ENCODE measurements at regions not wholly inside any gene's neighbourhood (a gene's known extent, or its start where the extent isn't known, plus 50 kb on each side); places are given as distances from the start of the nearest gene placed in this dataset.

GRCh38 chr11:119905162-119905561 is 176.2 kb upstream of the NECTIN1 start (continued):
- no peak for TF ChIP-seq ZNF570 (CRISPR knock-in tag; IDR thresholded peaks at IDR 0.05; ENCODE audit: borderline replicate concordance)
- TF ChIP-seq ZNF816 (CRISPR knock-in tag; IDR thresholded peaks at IDR 0.05; ENCODE audit: borderline replicate concordance) = no peak
- no peak for TF ChIP-seq EHMT2 (IDR thresholded peaks at IDR 0.05; ENCODE audit: borderline replicate concordance, low read depth, low read length)
- no peak for TF ChIP-seq HOXD1 (CRISPR knock-in tag; IDR thresholded peaks at IDR 0.05)
- no peak for TF ChIP-seq HDAC2 (CRISPR knock-in tag; IDR thresholded peaks at IDR 0.05)
- TF ChIP-seq SNAPC4 (CRISPR knock-in tag; IDR thresholded peaks at IDR 0.05) = no peak
- TF ChIP-seq ELF3 (CRISPR knock-in tag; IDR thresholded peaks at IDR 0.05) = no peak
- TF ChIP-seq SP2 (CRISPR knock-in tag; IDR thresholded peaks at IDR 0.05) = no peak
- TF ChIP-seq NFYC (CRISPR knock-in tag; IDR thresholded peaks at IDR 0.05) = no peak

- no peak for DNase-seq (ENCODE audit: low spot score)
- Histone ChIP-seq H3K4me1 (ENCODE audit: insufficient read depth, low read length) (peaks cover 11% of the 10 kb centered on the region), H3K4me2 (ENCODE audit: low read depth, low read length) (no peak overlapping the region), H3K4me3 (replicated peaks in 1 of 3; ENCODE audit: insufficient read depth in 1 of 3, low read depth in 2 of 3, low read length in 3 of 3) (no peak overlapping the region), H4K20me1 (ENCODE audit: insufficient read depth, low read length) (no peaks in the 10 kb centered on the region), H3K36me3 (replicated peaks in 1 of 2; ENCODE audit: control insufficient read depth in 1 of 2, insufficient read depth in 2 of 2, low read length in 2 of 2) (no peaks in the 10 kb centered on the region), H2AFZ (ENCODE audit: low read length) (no peak overlapping the region), H3K79me2 (ENCODE audit: insufficient read depth, low read length) (no peaks in the 10 kb centered on the region), H3K9me3 (ENCODE audit: low read length) (no peaks in the 10 kb centered on the region), H3K27me3 (ENCODE audit: control insufficient read depth in 1 of 2, insufficient read depth in 2 of 2, low read length in 2 of 2) (peaks cover 4 to 22% of the 10 kb centered on the region in 2 experiments; a peak in 3 of 5 replicates), H3K9ac (ENCODE audit: insufficient read depth, low read depth, low read length) (no peak overlapping the region), H3K27ac (ENCODE audit: extremely low read length, insufficient read depth, low read length) (no peak overlapping the region)
- in situ Hi-C loops (cut with HindIII; ENCODE audit: extremely low pct_ligation_motif_present, low pct_unique_long_range_greater_than_20kb) (no loop called here), intact Hi-C loops (cut with micrococcal nuclease; ENCODE audit: unreplicated experiment) (no loop called here)
- WGBS (ENCODE audit: low lambda C conversion rate) = 58% methylated on average over 4 of the region's 4 CpGs
- BruUV-seq (replicated peaks) = no TSS peak
- ChIA-PET CTCF (ENCODE audit: low intra/inter-chr PET ratio, low total read pairs) (no interaction called here), POLR2A (no interaction called here)
- FAIRE-seq = no peak
- ATAC-seq = no peak
- TF ChIP-seq SMARCE1 (IDR thresholded peaks at IDR 0.05; ENCODE audit: borderline replicate concordance) (no peak), SCMH1 (CRISPR knock-in tag; IDR thresholded peaks at IDR 0.05; ENCODE audit: borderline replicate concordance) (no peak), ZNF180 (CRISPR knock-in tag; IDR thresholded peaks at IDR 0.05; ENCODE audit: borderline replicate concordance, low read depth) (no peak), ZNF776 (CRISPR knock-in tag; IDR thresholded peaks at IDR 0.05) (no peak), NCOA5 (CRISPR knock-in tag; IDR thresholded peaks at IDR 0.05) (no peak), ARID2 (CRISPR knock-in tag; IDR thresholded peaks at IDR 0.05; ENCODE audit: borderline replicate concordance) (no peak), SAFB2 (CRISPR knock-in tag; IDR thresholded peaks at IDR 0.05; ENCODE audit: borderline replicate concordance, low read depth) (no peak), BRD4 (CRISPR knock-in tag; IDR thresholded peaks at IDR 0.05) (no peak), ZNF737 (CRISPR knock-in tag; IDR thresholded peaks at IDR 0.05; ENCODE audit: borderline replicate concordance) (no peak)
- TF ChIP-seq, protein P1, sequence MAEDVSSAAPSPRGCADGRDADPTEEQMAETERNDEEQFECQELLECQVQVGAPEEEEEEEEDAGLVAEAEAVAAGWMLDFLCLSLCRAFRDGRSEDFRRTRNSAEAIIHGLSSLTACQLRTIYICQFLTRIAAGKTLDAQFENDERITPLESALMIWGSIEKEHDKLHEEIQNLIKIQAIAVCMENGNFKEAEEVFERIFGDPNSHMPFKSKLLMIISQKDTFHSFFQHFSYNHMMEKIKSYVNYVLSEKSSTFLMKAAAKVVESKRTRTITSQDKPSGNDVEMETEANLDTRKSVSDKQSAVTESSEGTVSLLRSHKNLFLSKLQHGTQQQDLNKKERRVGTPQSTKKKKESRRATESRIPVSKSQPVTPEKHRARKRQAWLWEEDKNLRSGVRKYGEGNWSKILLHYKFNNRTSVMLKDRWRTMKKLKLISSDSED (CRISPR knock-in tag; IDR thresholded peaks at IDR 0.05) = no peak
Observed at GRCh38 chr11:119904531-119905035, 175.6 kb upstream of the NECTIN1 start.

Data from HepG2 (cell line).